AG04449 (cell line): ENCODE measurements at regions not wholly inside any gene's neighbourhood (a gene's known extent, or its start where the extent isn't known, plus 50 kb on each side); places are given as distances from the start of the nearest gene placed in this dataset.

ENCODE experiments used
- CTCF ChIA-PET: fragments of 350-600 bp; formaldehyde crosslinking; extraction: SDS; loops from one replicate; lab custom pipeline; 2021; ENCODE audit warnings: antibody characterized with exemption; lab: Yijun Ruan, JAX
- POLR2A ChIA-PET: fragments of 400-600, 350-600 bp; formaldehyde crosslinking; extraction: SDS; loops from one replicate; lab custom pipeline; 2020; ENCODE audit warnings: antibody characterized with exemption, inconsistent platforms; lab: Yijun Ruan, JAX
- DNase-seq: peaks from one replicate; pipeline ENCODE4 v3.0.0-alpha.2; 2010; ENCODE audit warnings: low read depth, low spot score
- H3K4me3 ChIP-seq: 2 replicates; pipeline ENCODE4 v1.5.1; 2011; ENCODE audit warnings: low read depth, mild to moderate bottlenecking, control low read depth, low read length
- TF ChIP-seq, protein P1 (sequence below): IDR thresholded peaks from one replicate; pipeline ENCODE4 v1.5.1; 2011; ENCODE audit warnings: mild to moderate bottlenecking, moderate library complexity, low read length, control low read depth, inconsistent platforms; ENCODE audit not compliant: insufficient read depth; ENCODE audit errors: missing control alignments

DNA sequence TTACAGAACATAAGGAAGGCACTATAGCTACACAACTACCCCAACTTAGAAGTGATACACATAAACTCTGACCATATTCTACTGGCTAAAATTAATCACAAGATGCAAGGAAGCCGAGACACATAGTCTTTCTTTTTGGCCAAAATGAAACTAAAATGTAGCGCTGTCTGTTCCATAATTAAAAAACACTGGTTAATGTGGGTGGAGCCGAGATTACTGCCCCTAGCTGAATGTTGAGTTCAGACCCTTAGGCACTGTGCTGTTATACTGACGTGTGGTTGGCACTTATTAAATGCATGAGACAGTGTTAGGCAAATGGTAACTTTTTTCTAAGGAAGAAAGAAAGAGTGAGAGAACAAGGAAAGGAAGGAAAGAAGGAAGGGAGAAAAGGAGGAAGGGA is 254.6 kb upstream of the RND3 start:
- H3K4me3 ChIP-seq, result no peak overlapping the region
- CTCF ChIA-PET, result no interaction called here
- TF ChIP-seq, protein P1, sequence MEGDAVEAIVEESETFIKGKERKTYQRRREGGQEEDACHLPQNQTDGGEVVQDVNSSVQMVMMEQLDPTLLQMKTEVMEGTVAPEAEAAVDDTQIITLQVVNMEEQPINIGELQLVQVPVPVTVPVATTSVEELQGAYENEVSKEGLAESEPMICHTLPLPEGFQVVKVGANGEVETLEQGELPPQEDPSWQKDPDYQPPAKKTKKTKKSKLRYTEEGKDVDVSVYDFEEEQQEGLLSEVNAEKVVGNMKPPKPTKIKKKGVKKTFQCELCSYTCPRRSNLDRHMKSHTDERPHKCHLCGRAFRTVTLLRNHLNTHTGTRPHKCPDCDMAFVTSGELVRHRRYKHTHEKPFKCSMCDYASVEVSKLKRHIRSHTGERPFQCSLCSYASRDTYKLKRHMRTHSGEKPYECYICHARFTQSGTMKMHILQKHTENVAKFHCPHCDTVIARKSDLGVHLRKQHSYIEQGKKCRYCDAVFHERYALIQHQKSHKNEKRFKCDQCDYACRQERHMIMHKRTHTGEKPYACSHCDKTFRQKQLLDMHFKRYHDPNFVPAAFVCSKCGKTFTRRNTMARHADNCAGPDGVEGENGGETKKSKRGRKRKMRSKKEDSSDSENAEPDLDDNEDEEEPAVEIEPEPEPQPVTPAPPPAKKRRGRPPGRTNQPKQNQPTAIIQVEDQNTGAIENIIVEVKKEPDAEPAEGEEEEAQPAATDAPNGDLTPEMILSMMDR, result no peak
- POLR2A ChIA-PET, result no interaction called here
- no peak for DNase-seq

DNA sequence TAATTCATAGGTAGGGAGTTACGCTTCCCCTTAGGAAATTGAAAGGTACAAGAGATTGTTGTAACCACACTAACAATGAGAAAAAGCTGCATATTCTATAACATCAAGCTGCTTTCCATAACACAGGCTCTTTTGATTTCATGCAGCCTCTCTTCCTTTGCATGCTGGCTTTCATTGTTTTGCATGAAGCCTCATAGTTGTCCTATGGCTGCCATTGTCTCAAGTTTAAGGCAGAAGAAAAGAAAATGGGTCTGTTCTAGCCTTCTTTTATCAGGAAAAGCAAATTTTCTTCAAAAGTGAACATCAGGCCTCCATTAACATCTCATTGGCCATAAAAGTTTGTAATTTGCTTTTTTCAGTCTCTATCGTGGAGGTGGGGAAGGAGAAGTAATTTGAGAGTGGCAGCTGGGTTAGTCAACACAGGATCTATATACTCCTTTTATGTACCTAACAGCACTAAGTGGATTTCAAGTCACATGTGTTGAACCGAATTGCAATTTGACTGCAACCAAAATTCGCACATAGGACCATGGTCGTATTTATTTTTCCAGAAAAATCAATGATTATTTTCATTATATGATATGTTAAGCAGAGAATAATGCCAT is 248.5 kb upstream of the RND3 start:
- POLR2A ChIA-PET, result no interaction called here
- TF ChIP-seq, protein P1, result no peak
- no peak for DNase-seq
- H3K4me3 ChIP-seq, result no peak overlapping the region
- CTCF ChIA-PET, result no interaction called here

DNA sequence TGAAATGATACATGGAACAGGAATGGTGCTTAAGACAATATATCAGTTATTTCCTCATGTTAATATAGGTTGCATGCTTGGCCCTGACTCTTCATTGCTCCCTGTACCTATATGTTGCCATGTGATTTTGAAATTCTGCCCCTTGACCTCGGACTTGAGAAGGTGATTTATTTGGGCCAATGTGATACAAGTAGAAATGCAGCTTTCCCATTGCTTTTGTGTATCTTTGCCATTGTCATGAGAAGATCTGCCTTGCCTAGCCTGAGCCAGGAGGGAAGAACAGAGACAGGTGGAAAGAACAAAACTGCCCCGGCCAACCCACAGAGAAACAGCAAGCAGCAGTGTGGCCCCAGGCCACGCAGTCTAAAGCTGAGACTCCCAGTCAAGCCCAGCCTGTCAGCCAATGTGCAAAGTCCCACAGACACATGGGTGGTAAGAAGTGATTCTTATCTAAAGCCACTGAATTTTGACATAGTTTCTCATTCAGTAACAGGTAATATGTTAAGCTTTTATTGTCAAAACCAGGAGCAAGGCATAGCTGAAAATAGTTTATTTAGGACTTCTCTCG is 245.7 kb upstream of the RND3 start:
- no peak for DNase-seq
- ChIA-PET POLR2A (no interaction called here), CTCF (interaction anchor here (1.0 to 1.2 kb wide), 2 partner anchors 505 to 1135 kb away, joined by 4 read pairs; no protein-coding TSS in a partner anchor)
- H3K4me3 ChIP-seq, result no peak overlapping the region
- TF ChIP-seq, protein P1, result no peak

DNA sequence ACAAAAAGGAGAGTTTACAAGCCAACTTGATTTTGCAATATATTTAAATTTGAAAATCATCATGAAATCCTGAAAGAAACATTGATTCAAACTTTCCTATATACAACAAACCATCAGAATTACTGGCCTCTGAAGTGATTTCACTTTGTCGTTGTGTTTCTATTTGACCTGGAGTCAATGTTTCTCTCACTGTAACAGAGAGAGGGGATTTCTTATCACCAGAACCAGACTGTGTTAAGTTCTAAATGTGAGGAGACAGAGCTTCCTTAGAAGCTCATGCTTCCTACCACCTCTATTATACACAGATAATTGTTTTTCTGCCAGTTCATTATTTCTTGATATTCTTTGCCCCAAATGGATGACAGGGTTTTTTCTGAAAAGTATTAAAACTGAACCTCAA is 245.0 kb upstream of the RND3 start:
- no peak overlapping the region for H3K4me3 ChIP-seq
- TF ChIP-seq, protein P1, result no peak
- CTCF ChIA-PET, result interaction anchor here (1.0 to 1.2 kb wide), 2 partner anchors 506 to 1135 kb away, joined by 4 read pairs; no protein-coding TSS in a partner anchor
- DNase-seq, result no peak
- POLR2A ChIA-PET, result no interaction called here

DNA sequence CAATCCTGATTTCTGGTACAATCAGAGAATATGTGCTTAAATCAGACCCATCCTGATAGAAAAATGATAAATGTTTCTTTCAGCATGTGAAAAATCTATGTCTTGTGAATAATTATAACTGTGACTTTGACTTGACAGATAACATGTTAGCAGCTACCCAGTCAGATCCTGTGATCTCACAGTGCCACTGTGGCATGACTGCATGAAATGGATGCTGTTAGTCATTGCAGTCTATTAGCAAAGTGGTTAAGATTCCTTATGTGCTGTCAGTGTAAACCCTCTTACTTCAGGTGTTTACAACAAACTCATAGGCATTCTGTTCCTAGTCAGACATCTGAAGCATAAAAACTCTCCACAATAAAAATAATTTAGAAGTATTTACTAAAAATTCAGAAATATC is 244.6 kb upstream of the RND3 start:
- ChIA-PET CTCF (interaction anchor here (1.2 kb wide), 1 partner anchor 1134 kb away, joined by 4 read pairs; no protein-coding TSS in a partner anchor), POLR2A (no interaction called here)
- peak; percentile 33 for DNase-seq
- no peak overlapping the region for H3K4me3 ChIP-seq
- TF ChIP-seq, protein P1, result no peak

DNA sequence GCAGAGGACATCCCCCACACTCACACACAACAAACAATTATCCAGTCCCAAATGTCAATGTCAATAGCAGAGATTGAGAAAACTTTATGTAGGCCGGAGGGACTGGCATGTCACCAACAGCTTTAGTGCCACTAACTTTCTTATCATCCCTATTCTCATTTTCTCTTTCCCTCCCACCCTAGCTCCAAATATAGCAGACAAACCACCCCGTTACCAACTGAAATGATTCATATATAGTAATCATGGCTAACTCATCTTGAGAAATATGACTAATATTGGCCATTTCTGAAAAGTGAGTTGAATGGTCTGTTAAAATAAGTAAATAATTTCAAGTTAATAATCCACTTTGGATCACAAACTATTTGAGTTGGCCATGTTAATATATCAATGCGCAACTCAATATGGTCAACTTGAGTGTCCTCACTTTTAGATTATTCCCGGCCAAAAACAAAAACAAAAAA is 242.1 kb upstream of the RND3 start:
- CTCF ChIA-PET, result no interaction called here
- H3K4me3 ChIP-seq, result no peak overlapping the region
- TF ChIP-seq, protein P1, result no peak
- POLR2A ChIA-PET, result no interaction called here
- DNase-seq, result no peak
